Psoas muscle (tissue), 7 donors: ENCODE measurements at regions not wholly inside any gene's neighbourhood (a gene's known extent, or its start where the extent isn't known, plus 50 kb on each side); places are given as distances from the start of the nearest gene placed in this dataset.
A peak's percentile ranks its signal among the peaks of the same experiment; 100 is the strongest.

Source experiments
- ATAC-seq, 4 donors: fragments of 200-7000 bp; cut with Tn5 transposase; one replicate each; pipeline ENCODE4 v1.9.1; 2020; ENCODE audit warnings: moderate library complexity in 3 of 4, mild to moderate bottlenecking in 2 of 4
- DNase-seq, 2 donors: peaks; one replicate each; pipeline ENCODE4 v3.0.0-alpha.2; 2020
- H3K27ac ChIP-seq: fragments of 200-600 bp; one replicate; pipeline ENCODE4 v1.8.0; 2022
- H3K27me3 ChIP-seq, 3 donors: fragments of 200-600 bp in 1 of 3; one replicate each; pipeline versions ENCODE4 v1.6.1 to v1.8.0; 2013 to 2022; ENCODE audit warnings: low read length in 2 of 3, mild to moderate bottlenecking in 2 of 3, moderate library complexity in 1 of 3; ENCODE audit not compliant: insufficient read depth in 3 of 3
- H3K36me3 ChIP-seq, 2 donors: fragments of 200-600 bp in 1 of 2; one replicate each; pipeline versions ENCODE4 v1.6.1 to v1.8.0; 2013 to 2022; ENCODE audit warnings: low read depth in 1 of 2, mild to moderate bottlenecking in 1 of 2, moderate library complexity in 1 of 2; ENCODE audit not compliant: insufficient read depth in 1 of 2
- H3K4me1 ChIP-seq: fragments of 200-600 bp; one replicate; pipeline ENCODE4 v1.8.0; 2022
- H3K4me3 ChIP-seq: fragments of 200-600 bp; one replicate; pipeline ENCODE4 v1.8.0; 2022; ENCODE audit warnings: mild to moderate bottlenecking
- H3K9me3 ChIP-seq: fragments of 200-600 bp; one replicate; pipeline ENCODE4 v1.8.0; 2022
- CTCF ChIP-seq: fragments of 200-600 bp; IDR thresholded peaks from one replicate; pipeline ENCODE4 v1.8.0; 2022; ENCODE audit warnings: antibody characterized with exemption
- WGBS, 3 donors: extraction: QIAGEN DNeasy Blood & Tissue Kit; methylation state at CpG; one replicate each; pipeline versions ENCODE4 v1.1.6 to v1.1.7; 2013; 5-methylcytosine and 5-hydroxymethylcytosine counted together
- intact Hi-C, 2 donors: fragments of 100-400 bp; cut with DNase I; formaldehyde crosslinking; loops; one replicate each; pipeline versions ENCODE4 v1.11.0 to v1.14.2; 2022
- donor health status: healthy with polysubstance abuse.
- donor health status: DM: no; HTN: no; CAD: no; lungs with moderate emphysema.
- donor health status: Bipolar disorder and iron deficiency.
- donor health status: healthy.
- donor health status: DM: yes; HTN: yes; CAD: no.
- donor health status: DM: no; HTN: no; CAD: no.
- donor health status: DM: yes; HTN: yes; CAD: no.

GRCh38 chr12:61985830-61986229, 274.4 kb upstream of the USP15 start:
- Histone ChIP-seq H3K4me1 (no peaks in the 10 kb centered on the region), H3K9me3 (peaks cover 5% of the 10 kb centered on the region), H3K36me3 (no peaks in the 10 kb centered on the region), H3K27ac (no peak overlapping the region), H3K4me3 (no peak overlapping the region), H3K27me3 (no peaks in the 10 kb centered on the region)
- TF ChIP-seq CTCF, result no peak
- intact Hi-C loops, result no loop called here
- ATAC-seq (no peak), DNase-seq (no peak)
- WGBS, 3 donors, result 69 to 76% (median 70%) methylated on average over 2 of the region's 2 CpGs

GRCh38 chr12:61987173-61987572, 273.0 kb upstream of the USP15 start:
- no peaks in the 10 kb centered on the region for H3K36me3 ChIP-seq
- intact Hi-C loops, result no loop called here

GRCh38 chr12:61991661-61992060, 268.5 kb upstream of the USP15 start:
- no peak for ATAC-seq

More at GRCh38 chr12:61987173-61987572, 273.0 kb upstream of the USP15 start:
- no peak for TF ChIP-seq CTCF
- Histone ChIP-seq H3K27ac (no peak overlapping the region), H3K4me1 (no peaks in the 10 kb centered on the region), H3K9me3 (no peaks in the 10 kb centered on the region), H3K27me3 (no peaks in the 10 kb centered on the region), H3K4me3 (no peak overlapping the region)
- ATAC-seq, result no peak
- WGBS, 3 donors, result 86 to 89% (median 87%) methylated on average over 2 of the region's 2 CpGs
- no peak for DNase-seq

GRCh38 chr12:61993734-61994345, 266.4 kb upstream of the USP15 start:
- WGBS, 3 donors, result 33 to 36% (median 36%) methylated on average over 2 of the region's 2 CpGs
- Histone ChIP-seq H3K4me1 (no peaks in the 10 kb centered on the region), H3K9me3 (no peaks in the 10 kb centered on the region), H3K4me3 (no peak overlapping the region), H3K27me3 (no peaks in the 10 kb centered on the region), H3K27ac (no peak overlapping the region), H3K36me3 (no peaks in the 10 kb centered on the region)
- peak; percentile 32 for TF ChIP-seq CTCF
- DNase-seq, result no peak
- intact Hi-C loops, result no loop called here
- ATAC-seq, result no peak

More at GRCh38 chr12:61991661-61992060, 268.5 kb upstream of the USP15 start:
- no peaks in the 10 kb centered on the region for H3K27me3 ChIP-seq
- no peaks in the 10 kb centered on the region for H3K36me3 ChIP-seq
- no peaks in the 10 kb centered on the region for H3K4me1 ChIP-seq
- no peak for TF ChIP-seq CTCF
- no peak overlapping the region for H3K27ac ChIP-seq
- 34 to 40% (median 35%) methylated on average over 3 of the region's 3 CpGs for WGBS, 3 donors
- H3K4me3 ChIP-seq, result no peak overlapping the region
- intact Hi-C loops, result no loop called here
- no peak for DNase-seq
- no peaks in the 10 kb centered on the region for H3K9me3 ChIP-seq

GRCh38 chr12:61996717-61997116, 263.5 kb upstream of the USP15 start:
- TF ChIP-seq CTCF, result no peak
- Histone ChIP-seq H3K27me3 (no peaks in the 10 kb centered on the region), H3K36me3 (no peaks in the 10 kb centered on the region), H3K9me3 (no peaks in the 10 kb centered on the region), H3K4me3 (no peak overlapping the region), H3K4me1 (no peaks in the 10 kb centered on the region), H3K27ac (no peak overlapping the region)
- intact Hi-C loops, result no loop called here
- WGBS, 3 donors, result 91 to 94% (median 93%) methylated on average over 1 of the region's 1 CpG
- DNase-seq (no peak), ATAC-seq (no peak)
